H9 (cell line): ENCODE measurements at regions not wholly inside any gene's neighbourhood (a gene's known extent, or its start where the extent isn't known, plus 50 kb on each side); places are given as distances from the start of the nearest gene placed in this dataset.

Experiments
- DNase-seq: peaks from one replicate; pipeline ENCODE4 v3.0.0-alpha.2; 2017
- H2AFZ ChIP-seq: one replicate; pipeline ENCODE4 v1.6.1; 2013; ENCODE audit warnings: mild to moderate bottlenecking, low read length, control low read depth, moderate library complexity
- H2AK5ac ChIP-seq: 2 replicates; pipeline ENCODE4 v1.6.1; 2013; ENCODE audit warnings: low read length, control low read depth, mixed read lengths; ENCODE audit not compliant: insufficient read length
- H2BK120ac ChIP-seq: one replicate; pipeline ENCODE4 v1.6.1; 2013; ENCODE audit warnings: low read depth, mild to moderate bottlenecking, low read length, control low read depth, inconsistent platforms; ENCODE audit not compliant: poor library complexity, severe bottlenecking
- H2BK12ac ChIP-seq: 2 replicates; pipeline ENCODE4 v1.6.1; 2013; ENCODE audit warnings: low read length, control low read depth, mixed read lengths, low read depth; ENCODE audit not compliant: insufficient read length
- H2BK15ac ChIP-seq: 2 replicates; pipeline ENCODE4 v1.6.1; 2013; ENCODE audit warnings: low read depth, low read length, control low read depth
- H2BK20ac ChIP-seq: one replicate; pipeline ENCODE4 v1.6.1; 2013; ENCODE audit warnings: low read depth, mild to moderate bottlenecking, low read length, control low read depth, inconsistent platforms; ENCODE audit not compliant: poor library complexity, severe bottlenecking
- H2BK5ac ChIP-seq: 2 replicates; pipeline ENCODE4 v1.6.1; 2013; ENCODE audit warnings: low read length, control low read depth, mixed read lengths; ENCODE audit not compliant: insufficient read length
- H3K14ac ChIP-seq: 2 replicates; pipeline ENCODE4 v1.6.1; 2013; ENCODE audit warnings: low read length, control low read depth; ENCODE audit not compliant: insufficient read depth
- H3K18ac ChIP-seq: 2 replicates; pipeline ENCODE4 v1.6.1; 2013; ENCODE audit warnings: low read depth, mild to moderate bottlenecking, mixed read lengths, low read length, control low read depth; ENCODE audit not compliant: insufficient read length
- H3K23ac ChIP-seq: 2 replicates; pipeline ENCODE4 v1.6.1; 2013; ENCODE audit warnings: low read length, control low read depth, mixed read lengths, low read depth; ENCODE audit not compliant: insufficient read length
- H3K23me2 ChIP-seq: 2 replicates; pipeline ENCODE4 v1.6.1; 2013; ENCODE audit warnings: low read depth, mild to moderate bottlenecking, mixed read lengths, low read length, control low read depth; ENCODE audit not compliant: insufficient read length, poor library complexity, severe bottlenecking
- H3K27ac ChIP-seq: 2 replicates; pipeline ENCODE4 v1.5.1; 2013; ENCODE audit warnings: low read length, control low read depth, mixed read lengths, low read depth; ENCODE audit not compliant: insufficient read length
- H3K27me3 ChIP-seq: 2 replicates; pipeline ENCODE4 v1.6.1; 2013; ENCODE audit warnings: low read length, control low read depth, inconsistent platforms; ENCODE audit not compliant: insufficient read depth
- H3K4ac ChIP-seq: 2 replicates; pipeline ENCODE4 v1.6.1; 2013; ENCODE audit warnings: low read depth, mild to moderate bottlenecking, control low read depth, inconsistent platforms, low read length, moderate library complexity
- H3K4me1 ChIP-seq: 2 replicates; pipeline ENCODE4 v1.6.1; 2013; ENCODE audit warnings: low read length, control low read depth, inconsistent platforms; ENCODE audit not compliant: insufficient read depth
- H3K4me2 ChIP-seq: 2 replicates; pipeline ENCODE4 v1.6.1; 2013; ENCODE audit warnings: low read length, control low read depth, mixed read lengths; ENCODE audit not compliant: insufficient read length, insufficient read depth
- H3K56ac ChIP-seq: 2 replicates; pipeline ENCODE4 v1.6.1; 2013; ENCODE audit warnings: low read depth, mild to moderate bottlenecking, mixed read lengths, low read length, control low read depth; ENCODE audit not compliant: insufficient read length
- H3K79me1 ChIP-seq: 2 replicates; pipeline ENCODE4 v1.6.1; 2013; ENCODE audit warnings: low read depth, mild to moderate bottlenecking, moderate library complexity, low read length, control low read depth, inconsistent platforms; ENCODE audit not compliant: insufficient read depth, poor library complexity, severe bottlenecking
- H3K79me2 ChIP-seq: 2 replicates; pipeline ENCODE4 v1.6.1; 2013; ENCODE audit warnings: low read length, control low read depth, inconsistent platforms; ENCODE audit not compliant: insufficient read depth
- H3K9ac ChIP-seq: 2 replicates; pipeline ENCODE4 v1.6.1; 2013; ENCODE audit warnings: low read length, control low read depth, mixed read lengths; ENCODE audit not compliant: insufficient read length; ENCODE audit errors: extremely low read depth
- H3K9me3 ChIP-seq: one replicate; pipeline ENCODE4 v1.6.1; 2013; ENCODE audit warnings: low read depth, low read length, inconsistent platforms; ENCODE audit not compliant: control insufficient read depth
- H3T11ph ChIP-seq: one replicate; pipeline ENCODE4 v1.6.1; 2013; ENCODE audit warnings: mild to moderate bottlenecking, low read length, control low read depth, inconsistent platforms
- H4K20me1 ChIP-seq: one replicate; pipeline ENCODE4 v1.6.1; 2013; ENCODE audit not compliant: control insufficient read depth, insufficient read length, insufficient read depth
- H4K5ac ChIP-seq: 2 replicates; pipeline ENCODE4 v1.6.1; 2013; ENCODE audit warnings: low read depth, mild to moderate bottlenecking, mixed read lengths, low read length, control low read depth; ENCODE audit not compliant: insufficient read length
- H4K8ac ChIP-seq: replicated peaks from 2 replicates; pipeline ENCODE4 v1.6.1; 2013; ENCODE audit warnings: low read length, control low read depth, mixed read lengths, low read depth; ENCODE audit not compliant: insufficient read length
- H4K91ac ChIP-seq: 2 replicates; pipeline ENCODE4 v1.6.1; 2013; ENCODE audit warnings: low read depth, mild to moderate bottlenecking, moderate library complexity, mixed read lengths, low read length, control low read depth; ENCODE audit not compliant: insufficient read length
- H3K27ac Mint-ChIP-seq, 3 experiments: 2 replicates in 2 of 3; 3 replicates in 1 of 3; pipeline ENCODE4 v1.8.0; 2020 to 2021; ENCODE audit warnings: mixed read lengths in 3 of 3, mild to moderate bottlenecking in 1 of 3, moderate library complexity in 1 of 3
- H3K27me3 Mint-ChIP-seq: 2 replicates; pipeline ENCODE4 v1.8.0; 2021; ENCODE audit warnings: low read depth, mild to moderate bottlenecking, moderate library complexity, mixed read lengths
- H3K36me3 Mint-ChIP-seq, 3 experiments: 2 replicates in 2 of 3; 3 replicates in 1 of 3; pipeline ENCODE4 v1.8.0; 2020 to 2021; ENCODE audit warnings: low read depth in 3 of 3, mixed read lengths in 3 of 3; ENCODE audit not compliant: insufficient read depth in 1 of 3
- H3K4me1 Mint-ChIP-seq, 2 experiments: 2 replicates each; pipeline ENCODE4 v1.8.0; 2020; ENCODE audit warnings: mixed read lengths in 2 of 2
- H3K4me3 Mint-ChIP-seq, 2 experiments: 2 replicates in 1 of 2; 3 replicates in 1 of 2; pipeline ENCODE4 v1.8.0; 2020 to 2021; ENCODE audit warnings: mild to moderate bottlenecking in 2 of 2, mixed read lengths in 2 of 2, moderate library complexity in 1 of 2
- H3K9me3 Mint-ChIP-seq, 2 experiments: 2 replicates in 1 of 2; 3 replicates in 1 of 2; pipeline ENCODE4 v1.8.0; 2020; ENCODE audit warnings: mild to moderate bottlenecking in 2 of 2, mixed read lengths in 2 of 2, moderate library complexity in 1 of 2
- CTCF ChIP-seq: fragments of 200-600 bp; sonication (generic); conservative IDR thresholded peaks from 3 replicates; pipeline ENCODE4 v1.8.0; 2021; ENCODE audit warnings: antibody characterized with exemption, mild to moderate bottlenecking
- WGBS: extraction: QIAGEN DNeasy Blood & Tissue Kit; methylation state at CpG from one replicate; pipeline ENCODE4 v1.1.7; 2013; ENCODE audit warnings: missing lambda C conversion rate, low lambda C conversion rate, mixed read lengths; ENCODE audit not compliant: insufficient read length; ENCODE audit errors: extremely low coverage; 5-methylcytosine and 5-hydroxymethylcytosine counted together

DNA sequence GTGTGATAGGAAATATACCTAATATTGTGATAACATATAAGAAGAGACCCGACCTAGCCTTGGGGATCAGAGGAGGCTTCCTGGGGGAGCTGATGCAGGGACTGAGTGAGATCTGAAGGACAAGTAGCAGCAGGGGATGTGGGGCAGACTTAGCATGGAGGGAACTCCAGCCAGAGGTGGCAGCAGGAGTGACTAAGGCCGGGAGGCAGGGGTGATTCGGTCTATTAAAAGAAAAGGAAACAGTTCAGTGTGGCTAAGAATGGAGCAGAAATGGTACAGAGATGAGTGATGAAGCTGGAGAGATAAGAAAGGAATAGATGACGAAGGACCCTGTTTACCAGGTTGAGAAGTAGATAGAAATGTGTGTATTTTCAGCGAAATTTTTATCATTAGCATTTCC lies 408.8 kb downstream of the ENC1 start:
- Histone ChIP-seq H2BK5ac (no peak overlapping the region), H3K56ac (no peak overlapping the region), H2BK20ac (no peak overlapping the region), H2BK15ac (no peak overlapping the region), H3K79me2 (no peaks in the 10 kb centered on the region), H3K9ac (no peak overlapping the region), H3K4ac (no peak overlapping the region), H2BK12ac (no peak overlapping the region), H2AK5ac (no peak overlapping the region), H3K4me1 (no peaks in the 10 kb centered on the region), H4K20me1 (no peaks in the 10 kb centered on the region), H3K27ac (no peak overlapping the region), H3K79me1 (no peaks in the 10 kb centered on the region), H3K27me3 (no peaks in the 10 kb centered on the region), H3T11ph (no peak overlapping the region), H3K14ac (no peak overlapping the region), H3K9me3 (no peaks in the 10 kb centered on the region), H3K18ac (no peak overlapping the region), H3K23ac (no peak overlapping the region), H3K23me2 (no peaks in the 10 kb centered on the region), H4K91ac (no peak overlapping the region), H4K5ac (no peak overlapping the region), H3K4me2 (no peak overlapping the region), H2AFZ (no peak overlapping the region), H2BK120ac (no peak overlapping the region), H4K8ac (no peak overlapping the region)
- Mint-ChIP-seq H3K27ac (no peak overlapping the region), H3K4me1 (peaks cover 2 to 5% of the 10 kb centered on the region in 2 experiments; a peak in 2 of 4 replicates), H3K9me3 (peaks cover 0 to 2% of the 10 kb centered on the region in 2 experiments; a peak in 1 of 5 replicates), H3K36me3 (no peaks in the 10 kb centered on the region), H3K4me3 (no peak overlapping the region), H3K27me3 (no peaks in the 10 kb centered on the region; the same call in 1 of the 2 replicates)
- DNase-seq = no peak
- WGBS = no CpG with 5 or more reads among the region's 5 CpGs
- no peak for TF ChIP-seq CTCF
